Adrenal gland (tissue), 5 donors: ENCODE measurements at regions not wholly inside any gene's neighbourhood (a gene's known extent, or its start where the extent isn't known, plus 50 kb on each side); places are given as distances from the start of the nearest gene placed in this dataset.

Experiments
- CTCF ChIP-seq, 6 experiments: fragments of 450-650 bp in 4 of 6; fragments of 200-600 bp in 2 of 6; sonication (generic) in 1 of 6; IDR thresholded peaks; 1 replicate in 5 of 6; 2 replicates in 1 of 6; pipeline versions ENCODE4 v1.5.1 to v1.8.0; 2016 to 2021; ENCODE audit warnings: antibody characterized with exemption in 6 of 6, mild to moderate bottlenecking in 2 of 6, moderate library complexity in 1 of 6
- POLR2A ChIP-seq, 2 donors: fragments of 450-650 bp; IDR thresholded peaks; one replicate each; pipeline ENCODE4 v1.6.1; 2017; ENCODE audit warnings: antibody characterized with exemption in 2 of 2, mild to moderate bottlenecking in 2 of 2, moderate library complexity in 1 of 2
- donor health status: DM: no; HTN: no; CAD: no.

GRCh38 chr11:92791886-92792285 lies 177.6 kb upstream of the MTNR1B start:
- TF ChIP-seq POLR2A (IDR thresholded peaks at IDR 0.05): no peak
- TF ChIP-seq CTCF (IDR thresholded peaks at IDR 0.05): no peak
